ENCODE measurements at regions not wholly inside any gene's neighbourhood (a gene's known extent, or its start where the extent isn't known, plus 50 kb on each side); places are given as distances from the start of the nearest gene placed in this dataset.
A peak's percentile ranks its signal among the peaks of the same experiment; 100 is the strongest.

DNA sequence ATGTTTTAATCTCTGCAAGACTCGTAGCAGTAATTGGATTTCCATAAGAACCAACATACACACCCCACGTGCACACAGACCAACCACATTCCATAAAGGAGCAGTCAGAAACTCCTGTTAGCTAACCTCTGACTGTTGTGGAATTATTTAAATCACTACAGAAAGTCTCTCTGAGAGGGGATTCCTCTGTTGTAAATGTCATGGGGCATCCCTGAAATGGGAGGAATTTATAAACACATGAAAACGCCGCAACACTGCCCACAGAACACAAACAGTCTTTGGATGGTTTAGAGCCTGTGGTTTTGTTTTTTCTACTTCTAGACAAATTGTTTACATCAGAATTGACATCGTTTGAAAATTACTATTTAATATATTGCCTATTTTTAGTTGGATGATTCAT, 740.1 kb upstream of the GRM7 start:
- no peak for DNase-seq

GRCh38 chr3:6124875-6125274, 736.0 kb upstream of the GRM7 start:
- DNase-seq, result no peak

DNA sequence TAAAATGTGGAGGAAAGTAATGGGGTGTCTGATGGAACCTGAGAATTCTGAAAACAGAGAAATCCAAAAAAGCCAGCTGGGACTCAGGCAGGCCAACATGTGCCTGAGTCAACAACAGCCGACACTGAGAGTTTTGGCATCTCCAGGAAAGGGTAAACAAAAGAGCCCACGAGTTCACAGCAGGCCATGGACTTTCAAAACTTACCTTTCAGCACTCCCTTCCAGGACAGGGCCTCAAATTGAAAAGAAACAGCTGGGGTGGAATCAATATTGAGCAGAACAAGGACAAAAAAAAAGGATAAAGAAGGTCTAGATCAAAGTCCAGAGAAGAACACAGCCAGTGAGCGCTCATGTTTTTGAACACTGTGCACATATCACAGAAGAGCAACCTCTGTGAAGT, 735.4 kb upstream of the GRM7 start:
- no peak for DNase-seq

GRCh38 chr3:6132684-6133432, 728.1 kb upstream of the GRM7 start:
- no peak for DNase-seq

DNA sequence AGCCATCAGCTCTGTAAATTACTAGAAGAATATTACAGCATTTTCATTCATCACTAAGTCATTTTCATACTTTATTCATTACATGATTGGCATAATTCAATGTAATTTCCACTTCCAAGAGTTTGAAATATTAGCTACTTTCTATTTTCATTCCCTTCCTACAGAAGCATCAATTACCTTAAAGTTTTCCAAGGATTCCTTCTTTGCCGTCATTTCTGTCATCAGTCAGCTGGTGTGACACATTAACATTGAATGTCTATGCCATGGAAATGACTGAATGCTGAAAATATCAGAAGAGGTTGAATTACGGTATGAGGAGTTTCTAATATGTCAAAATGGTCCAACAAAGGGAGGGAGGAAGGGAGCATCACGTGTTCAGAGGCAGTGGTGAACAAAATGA, 718.2 kb upstream of the GRM7 start:
- no peak for DNase-seq

GRCh38 chr3:6147883-6148282, 713.0 kb upstream of the GRM7 start:
- no peak for DNase-seq

DNA sequence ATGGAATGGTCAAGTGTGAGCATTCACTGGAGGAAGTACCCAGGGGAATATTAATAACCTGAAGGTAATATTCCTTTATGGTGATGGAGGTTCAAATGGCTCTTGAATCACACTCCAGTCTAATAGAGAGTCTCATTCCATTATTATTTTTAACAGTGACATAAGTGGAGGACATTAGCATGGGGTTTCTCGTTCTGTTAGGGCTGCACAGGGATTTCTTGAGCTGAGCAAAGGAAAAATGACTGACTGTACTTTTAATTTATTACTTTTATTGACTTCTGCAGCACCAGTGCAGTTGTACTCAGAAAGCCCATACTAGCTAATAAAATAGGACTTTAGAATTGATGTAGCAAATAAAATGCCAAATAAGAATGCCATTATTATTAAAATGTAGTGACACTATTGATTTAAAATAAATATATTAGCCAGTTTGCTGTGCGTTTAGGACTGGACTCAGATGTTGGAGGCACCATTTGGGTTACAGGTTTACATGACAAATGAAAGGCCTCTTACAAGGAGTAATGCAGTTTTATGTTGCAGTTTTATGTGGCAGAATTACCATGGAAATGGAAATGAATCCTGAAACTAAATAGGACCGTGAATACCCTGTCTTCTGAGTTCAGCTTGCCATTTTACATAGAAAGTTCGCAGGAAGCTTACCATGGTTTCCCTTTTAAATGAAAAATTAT, 705.1 kb upstream of the GRM7 start:
- no peak for DNase-seq

GRCh38 chr3:6165951-6166350, 695.0 kb upstream of the GRM7 start:
- no peak for DNase-seq

DNA sequence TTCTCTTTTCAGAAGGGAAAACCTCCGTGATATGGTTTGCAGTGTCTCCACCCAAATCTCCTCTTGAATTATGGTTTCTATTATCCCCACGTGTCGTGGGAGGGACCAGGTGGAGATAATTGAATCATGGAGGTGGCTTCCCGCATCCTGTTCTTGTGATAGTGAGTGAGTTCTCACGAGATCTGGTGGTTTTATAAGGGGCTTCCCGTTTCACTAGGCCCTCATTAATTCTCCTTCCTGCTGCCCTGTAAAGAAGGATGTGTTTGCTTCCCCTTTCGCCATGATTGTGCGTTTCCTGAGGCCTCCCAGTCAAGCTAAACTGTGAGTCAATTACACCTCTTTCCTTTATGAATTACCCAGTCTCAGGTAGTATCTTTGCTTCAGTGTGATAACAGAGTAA, 692.7 kb upstream of the GRM7 start:
- peak; percentile 25 for DNase-seq

DNA sequence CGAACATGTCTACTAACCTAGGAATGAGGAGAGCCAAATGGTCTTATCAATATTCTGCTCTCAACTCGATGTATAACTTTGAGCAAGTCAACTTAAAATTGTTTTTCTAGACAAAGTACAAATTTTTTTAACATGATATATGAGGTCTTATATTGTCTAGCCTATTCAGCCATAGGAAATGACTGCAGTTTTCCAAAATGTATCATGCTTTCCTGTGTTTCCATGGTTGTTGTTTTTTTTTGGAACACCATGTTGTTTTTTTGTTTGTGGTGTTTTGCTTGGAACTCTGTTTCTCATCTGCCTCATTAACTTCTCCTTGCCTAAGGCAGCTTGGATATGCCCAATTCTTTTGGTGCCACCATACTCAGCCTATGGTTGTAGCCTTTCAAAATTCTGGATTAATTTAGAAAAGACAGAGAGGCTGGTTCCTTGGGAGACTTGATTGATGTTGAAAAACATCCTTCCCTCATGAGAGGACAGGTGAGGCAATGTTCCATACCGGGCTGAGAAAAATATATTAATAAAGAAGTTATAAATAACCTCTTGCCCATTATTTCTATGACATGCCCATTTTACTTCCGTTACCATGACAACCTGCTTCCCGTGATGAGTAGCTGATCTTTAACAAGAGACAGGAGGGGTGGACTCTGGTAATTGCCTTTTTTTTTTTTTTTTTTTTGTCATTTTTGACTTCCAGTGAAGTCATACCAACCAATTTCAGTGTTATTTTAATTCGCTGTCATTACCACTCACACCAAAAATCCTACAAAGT, 687.9 kb upstream of the GRM7 start:
- no peak for DNase-seq

DNA sequence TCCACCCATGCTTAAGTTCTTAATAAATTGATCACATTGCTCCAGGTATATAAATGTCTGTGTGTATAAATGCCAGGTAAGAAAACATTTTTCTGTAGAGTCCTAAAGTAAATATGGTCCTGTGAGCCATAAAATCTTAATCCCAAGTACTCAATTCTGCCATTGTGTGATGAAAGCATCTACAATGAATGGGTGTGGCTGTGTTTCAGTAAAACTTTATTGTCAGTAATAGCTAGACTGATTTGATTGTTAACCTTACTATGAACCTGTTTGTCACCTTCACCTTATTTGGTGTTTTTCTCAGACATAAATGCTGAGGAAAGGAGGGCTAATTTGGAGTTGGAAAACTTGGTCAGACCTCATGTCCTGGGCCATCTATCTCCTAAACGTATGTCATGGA, 683.5 kb upstream of the GRM7 start:
- DNase-seq, result no peak

DNA sequence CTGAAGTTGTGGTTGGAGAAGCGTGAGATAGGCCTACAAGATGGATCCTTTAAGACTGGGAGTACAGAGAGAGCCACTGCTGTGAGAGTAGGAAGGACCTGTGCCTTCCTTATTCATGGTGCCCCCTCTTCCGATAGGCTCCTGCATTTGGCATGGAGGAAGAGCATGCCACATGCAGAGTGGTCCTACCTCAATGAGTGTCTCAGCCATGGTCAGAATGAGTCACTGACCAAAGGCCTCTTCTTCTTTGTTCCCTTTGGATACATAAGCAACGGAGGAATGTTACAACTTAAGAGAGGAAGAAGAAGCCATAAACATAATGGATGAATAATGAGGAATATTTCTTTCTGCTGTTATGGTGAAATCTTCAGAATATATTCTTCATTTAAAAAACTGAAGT, 681.2 kb upstream of the GRM7 start:
- no peak for DNase-seq

GRCh38 chr3:6180171-6180570, 680.7 kb upstream of the GRM7 start:
- no peak for DNase-seq

DNA sequence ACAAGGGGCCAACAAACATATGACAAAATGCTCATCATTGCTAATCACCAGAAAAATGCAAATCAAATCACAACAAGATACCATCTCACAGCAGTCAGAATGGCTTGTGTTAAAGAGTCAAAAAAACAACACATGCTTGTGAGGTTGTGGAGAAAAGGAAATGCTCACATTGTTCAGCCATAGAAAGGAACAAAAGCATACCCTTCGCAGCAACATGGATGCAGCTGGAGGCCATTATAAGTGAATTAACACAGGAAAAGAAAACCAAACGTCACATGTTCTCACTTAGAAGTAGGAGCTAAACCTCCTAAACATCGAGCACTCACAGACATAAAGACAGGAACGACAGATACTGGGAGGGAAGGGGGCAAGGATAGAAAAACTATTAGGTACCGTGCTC, 678.4 kb upstream of the GRM7 start:
- DNase-seq, result no peak

- no peak for DNase-seq
Observed at GRCh38 chr3:6182909-6183308, 678.0 kb upstream of the GRM7 start.

GRCh38 chr3:6189384-6189783, 671.5 kb upstream of the GRM7 start:
- no peak for DNase-seq

DNA sequence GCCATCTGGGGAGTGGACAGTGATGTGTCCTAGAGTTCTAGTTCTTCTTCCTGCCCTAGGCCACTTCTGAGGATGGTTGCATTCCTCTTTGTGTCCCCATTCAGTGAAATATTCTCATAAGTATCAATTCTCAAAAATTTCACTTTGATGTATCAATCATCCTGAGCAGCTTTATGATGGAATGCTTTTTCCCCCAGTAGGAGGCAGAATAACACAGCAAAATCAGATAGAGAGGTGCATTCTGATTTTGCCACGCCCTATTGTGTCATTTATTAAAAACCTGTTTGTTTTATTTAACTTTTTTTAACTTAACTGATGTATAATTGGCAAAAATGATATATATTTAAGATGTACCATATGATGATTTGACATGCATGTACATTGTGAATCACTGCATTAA, 656.0 kb upstream of the GRM7 start:
- peak; percentile 9 for DNase-seq

- DNase-seq, result no peak
Observed at GRCh38 chr3:6216135-6217026, 644.5 kb upstream of the GRM7 start.

GRCh38 chr3:6220447-6220846, 640.5 kb upstream of the GRM7 start:
- DNase-seq, result peak; percentile 6

DNA sequence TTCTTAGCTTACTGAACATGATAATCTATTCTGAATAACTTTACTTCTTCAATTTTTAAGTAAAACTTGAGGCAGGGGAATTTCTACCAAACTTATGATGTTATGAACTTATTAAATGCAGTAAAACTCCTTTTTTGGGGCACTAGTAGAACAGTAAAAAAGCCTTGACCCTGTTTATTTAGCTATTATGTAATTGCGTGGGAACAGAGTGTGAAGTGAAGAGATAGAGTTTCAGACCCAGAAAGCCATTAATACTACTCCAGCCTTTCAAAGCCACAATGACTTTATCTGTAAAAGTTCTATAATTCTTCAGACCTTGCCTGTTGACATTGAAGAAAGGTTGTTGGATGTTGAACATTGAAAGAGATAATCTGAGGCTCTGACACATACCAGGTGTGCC, 638.8 kb upstream of the GRM7 start:
- DNase-seq, result no peak

GRCh38 chr3:6223572-6223971, 637.3 kb upstream of the GRM7 start:
- no peak for DNase-seq

DNA sequence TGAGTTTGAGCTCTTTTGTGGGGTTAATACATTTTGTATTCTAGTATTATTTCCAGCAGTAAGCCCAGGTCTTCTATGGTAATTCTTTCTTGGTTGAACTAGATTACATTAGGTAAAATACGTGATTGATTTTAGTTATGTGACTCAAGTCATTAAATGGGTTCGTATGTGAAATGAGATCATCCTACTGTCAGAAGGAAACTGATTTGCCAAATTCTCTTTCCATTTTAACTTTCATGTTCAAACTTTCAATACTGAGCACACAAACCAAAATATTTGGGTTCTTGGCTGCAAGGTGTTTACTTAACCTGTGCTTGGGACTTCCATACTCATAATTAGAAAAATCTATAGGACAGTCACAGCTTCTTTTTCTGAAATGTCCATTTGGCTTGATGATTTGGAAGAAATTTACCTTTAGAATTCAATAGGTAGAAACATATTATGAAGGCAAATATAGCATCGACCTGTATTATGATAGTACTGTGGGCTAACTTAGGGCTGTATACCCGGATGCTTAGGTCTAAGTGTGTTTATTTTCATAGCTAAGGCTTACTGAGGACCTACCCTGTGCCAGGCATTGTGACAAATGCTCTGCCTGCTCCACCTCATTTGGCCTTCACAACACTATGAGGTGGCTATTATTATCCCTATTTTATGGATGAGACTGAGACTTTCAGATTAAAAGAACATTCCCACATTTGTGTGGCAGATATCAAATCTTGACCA, 631.8 kb upstream of the GRM7 start:
- DNase-seq, result no peak
